Osteocyte (in vitro differentiated cells): ENCODE measurements at regions not wholly inside any gene's neighbourhood (a gene's known extent, or its start where the extent isn't known, plus 50 kb on each side); places are given as distances from the start of the nearest gene placed in this dataset.

Experiments
- DNase-seq: peaks from one replicate; pipeline ENCODE4 v3.0.0; 2021; ENCODE audit warnings: mixed read lengths; ENCODE audit not compliant: unreplicated experiment; ENCODE audit errors: extremely low spot score
- H3K27ac Mint-ChIP-seq: one replicate; pipeline ENCODE4 v1.8.0; 2021; ENCODE audit warnings: mild to moderate bottlenecking, mixed read lengths; ENCODE audit not compliant: unreplicated experiment
- H3K27me3 Mint-ChIP-seq: one replicate; pipeline ENCODE4 v1.8.0; 2021; ENCODE audit warnings: mixed read lengths; ENCODE audit not compliant: unreplicated experiment
- H3K36me3 Mint-ChIP-seq: one replicate; pipeline ENCODE4 v1.8.0; 2021; ENCODE audit warnings: mixed read lengths; ENCODE audit not compliant: unreplicated experiment
- H3K4me1 Mint-ChIP-seq: one replicate; pipeline ENCODE4 v1.8.0; 2021; ENCODE audit warnings: mixed read lengths; ENCODE audit not compliant: unreplicated experiment
- H3K4me3 Mint-ChIP-seq: one replicate; pipeline ENCODE4 v1.8.0; 2021; ENCODE audit warnings: mild to moderate bottlenecking, moderate library complexity, mixed read lengths; ENCODE audit not compliant: unreplicated experiment
- H3K9me3 Mint-ChIP-seq: one replicate; pipeline ENCODE4 v1.8.0; 2021; ENCODE audit warnings: mixed read lengths; ENCODE audit not compliant: unreplicated experiment
- CTCF ChIP-seq: fragments of 200-600 bp; sonication (generic); IDR thresholded peaks from 2 replicates; pipeline ENCODE4 v1.5.0; 2021; ENCODE audit warnings: antibody characterized with exemption, mild to moderate bottlenecking, moderate library complexity

DNA sequence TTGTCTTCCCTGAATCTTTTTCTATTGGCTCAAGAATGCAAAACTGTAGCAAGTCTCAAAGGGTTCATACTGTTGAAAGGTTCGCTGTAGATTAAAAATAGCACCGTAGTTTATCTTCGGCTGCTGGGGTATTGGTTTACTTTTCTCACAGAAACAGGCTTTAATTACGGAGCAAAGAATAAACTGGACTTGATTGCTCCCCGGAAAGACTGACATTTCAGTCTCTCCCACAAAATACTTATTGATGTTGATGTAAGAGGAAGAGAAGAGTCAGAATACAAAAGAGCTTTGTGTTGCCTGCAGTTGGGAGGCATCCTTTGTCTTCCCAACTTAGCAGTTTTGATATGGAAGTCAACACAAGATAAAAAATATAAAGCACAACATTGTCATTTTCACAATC is 183.9 kb upstream of the DMAC1 start:
- no peaks in the 10 kb centered on the region for H3K27me3 Mint-ChIP-seq
- no peaks in the 10 kb centered on the region for H3K36me3 Mint-ChIP-seq
- TF ChIP-seq CTCF: no peak
- no peaks in the 10 kb centered on the region for H3K4me1 Mint-ChIP-seq
- DNase-seq: no peak
- no peak overlapping the region for H3K27ac Mint-ChIP-seq
- peaks cover 9% of the 10 kb centered on the region for H3K9me3 Mint-ChIP-seq
- H3K4me3 Mint-ChIP-seq: no peak overlapping the region

DNA sequence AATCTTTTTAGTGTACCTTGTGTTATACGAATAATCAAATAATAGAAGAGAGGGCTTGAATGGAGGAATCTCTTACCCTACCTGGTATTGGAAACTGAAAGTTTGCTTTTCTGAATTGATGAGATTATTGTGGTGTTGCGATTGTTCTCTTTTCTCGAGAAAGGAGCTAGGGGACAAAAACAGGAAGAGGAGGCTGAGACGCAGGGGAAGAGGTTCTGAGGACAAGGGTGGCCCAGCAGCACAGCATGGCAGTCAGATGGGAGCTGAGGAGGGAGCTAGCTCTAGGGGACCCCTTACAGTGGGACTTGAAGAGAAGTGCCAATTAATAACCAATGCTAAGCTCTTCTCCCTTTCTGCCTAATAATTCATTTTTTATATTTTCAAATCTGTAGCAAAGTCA is 183.3 kb upstream of the DMAC1 start:
- H3K4me3 Mint-ChIP-seq: no peak overlapping the region
- H3K36me3 Mint-ChIP-seq: no peaks in the 10 kb centered on the region
- no peak for DNase-seq
- no peak overlapping the region for H3K27ac Mint-ChIP-seq
- no peak for TF ChIP-seq CTCF
- H3K27me3 Mint-ChIP-seq: no peaks in the 10 kb centered on the region
- H3K9me3 Mint-ChIP-seq: peaks cover 9% of the 10 kb centered on the region
- no peaks in the 10 kb centered on the region for H3K4me1 Mint-ChIP-seq

DNA sequence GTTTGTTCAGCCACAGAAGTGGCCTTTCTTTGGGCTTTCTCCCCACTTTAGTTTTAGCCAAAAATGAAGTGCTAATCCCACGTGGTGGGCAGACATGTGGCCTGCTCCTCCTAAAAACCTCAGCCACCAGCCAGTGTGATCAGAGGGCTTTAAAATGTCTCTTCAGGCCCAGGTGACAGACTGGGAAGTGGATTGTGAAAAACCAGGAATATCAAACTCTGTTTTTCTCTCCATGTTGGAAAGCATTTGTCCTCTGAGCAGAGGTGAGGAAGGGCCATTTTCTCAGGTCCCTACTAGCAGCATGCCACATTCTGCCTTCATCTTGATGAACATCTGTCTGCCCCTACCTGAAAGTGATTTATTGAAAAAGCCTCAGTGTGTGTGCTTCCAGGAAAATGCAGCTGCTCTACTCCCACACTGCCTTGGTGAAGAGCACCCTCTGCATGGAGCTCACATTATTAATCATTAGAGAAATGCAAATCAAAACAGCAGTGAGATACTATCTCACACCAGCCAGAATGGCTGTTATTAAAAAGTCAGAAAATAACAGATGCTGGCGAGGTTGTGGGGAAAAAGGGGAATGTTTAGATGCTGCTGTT is 181.2 kb upstream of the DMAC1 start:
- H3K4me1 Mint-ChIP-seq: no peaks in the 10 kb centered on the region
- TF ChIP-seq CTCF: no peak
- no peak overlapping the region for H3K27ac Mint-ChIP-seq
- H3K4me3 Mint-ChIP-seq: no peak overlapping the region
- no peaks in the 10 kb centered on the region for H3K36me3 Mint-ChIP-seq
- DNase-seq: no peak
- peaks cover 14% of the 10 kb centered on the region for H3K9me3 Mint-ChIP-seq
- no peaks in the 10 kb centered on the region for H3K27me3 Mint-ChIP-seq

DNA sequence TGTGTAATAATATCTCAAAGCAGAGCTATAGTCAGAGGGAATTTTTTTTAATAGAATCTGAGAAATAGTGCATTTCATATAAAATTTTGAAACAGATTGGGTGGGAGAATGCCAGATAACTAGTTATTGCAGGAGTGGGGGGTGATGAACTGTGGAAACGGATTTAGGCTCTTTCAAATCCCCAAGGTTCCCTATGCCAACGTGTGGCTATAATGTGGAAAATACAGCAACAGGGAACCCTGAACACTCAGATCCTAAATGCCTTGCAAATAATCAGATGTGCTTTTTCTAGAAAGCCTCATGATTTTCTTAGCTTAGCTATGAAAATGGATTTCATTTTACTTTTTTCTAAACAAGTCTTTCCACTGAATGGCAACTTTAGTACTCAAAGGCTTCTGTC is 180.5 kb upstream of the DMAC1 start:
- H3K4me3 Mint-ChIP-seq: no peak overlapping the region

DNA sequence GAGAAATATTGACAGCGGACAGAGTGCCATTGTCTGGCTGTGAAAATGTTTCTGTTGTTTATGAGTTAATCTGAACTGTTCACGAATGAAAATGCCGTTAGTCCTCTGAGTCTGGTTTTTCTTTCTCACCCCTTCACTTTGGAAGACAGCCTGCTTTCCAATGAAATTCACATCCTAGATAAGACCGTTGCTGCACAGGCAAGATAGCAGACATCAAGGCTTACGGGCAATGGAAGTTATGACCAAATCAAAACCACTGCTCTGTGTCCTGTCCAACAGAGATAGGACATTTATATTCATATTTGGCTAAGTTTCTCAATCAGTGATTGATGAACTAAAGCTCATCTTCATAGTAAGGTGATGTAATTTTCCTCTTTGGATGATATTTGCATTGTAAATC is 180.0 kb upstream of the DMAC1 start:
- H3K9me3 Mint-ChIP-seq: peaks cover 14% of the 10 kb centered on the region
- H3K36me3 Mint-ChIP-seq: no peaks in the 10 kb centered on the region
- no peak for DNase-seq
- H3K27me3 Mint-ChIP-seq: no peaks in the 10 kb centered on the region
- H3K4me3 Mint-ChIP-seq: no peak overlapping the region
- TF ChIP-seq CTCF: no peak
- H3K27ac Mint-ChIP-seq: no peak overlapping the region
- H3K4me1 Mint-ChIP-seq: no peaks in the 10 kb centered on the region

More for the DNA sequence above, 180.5 kb upstream of the DMAC1 start:
- no peak for DNase-seq
- no peaks in the 10 kb centered on the region for H3K27me3 Mint-ChIP-seq
- no peak for TF ChIP-seq CTCF
- H3K4me1 Mint-ChIP-seq: no peaks in the 10 kb centered on the region
- H3K36me3 Mint-ChIP-seq: no peaks in the 10 kb centered on the region
- H3K9me3 Mint-ChIP-seq: peaks cover 14% of the 10 kb centered on the region
- H3K27ac Mint-ChIP-seq: no peak overlapping the region
